H1 (cell line): ENCODE measurements at regions not wholly inside any gene's neighbourhood (a gene's known extent, or its start where the extent isn't known, plus 50 kb on each side); places are given as distances from the start of the nearest gene placed in this dataset.

ENCODE experiments used
- EGR1 ChIP-seq: IDR thresholded peaks from 2 replicates; pipeline ENCODE4 v1.6.1; 2011; ENCODE audit warnings: low read depth, low read length, borderline replicate concordance
- SAP30 ChIP-seq: fragments of 300-600 bp; sonication (generic); IDR thresholded peaks from 2 replicates; pipeline ENCODE4 v1.7.1; 2012; ENCODE audit warnings: low read length, moderate library complexity, mild to moderate bottlenecking, inconsistent platforms; ENCODE audit not compliant: insufficient read depth, insufficient replicate concordance
- TAF1 ChIP-seq: IDR thresholded peaks from 2 replicates; pipeline ENCODE4 v1.6.1; 2011; ENCODE audit warnings: mild to moderate bottlenecking, low read depth, low read length
- ZNF274 ChIP-seq: IDR thresholded peaks from 2 replicates; pipeline ENCODE4 v1.7.0; 2012; ENCODE audit warnings: low read length, borderline replicate concordance; ENCODE audit errors: extremely low read depth
- TF ChIP-seq, protein P1 (sequence below): fragments of 300-600 bp; sonication (generic); IDR thresholded peaks from 2 replicates; pipeline ENCODE4 v1.7.1; 2012; ENCODE audit warnings: low read length, moderate library complexity, mild to moderate bottlenecking, inconsistent platforms; ENCODE audit not compliant: insufficient replicate concordance
- TF ChIP-seq, protein P2 (sequence below): IDR thresholded peaks from 2 replicates; pipeline ENCODE4 v1.6.1; 2012; ENCODE audit warnings: inconsistent platforms
- TF ChIP-seq, protein P3 (sequence below): IDR thresholded peaks from 2 replicates; pipeline ENCODE4 v1.6.1; 2012; ENCODE audit warnings: low read length, inconsistent platforms

DNA sequence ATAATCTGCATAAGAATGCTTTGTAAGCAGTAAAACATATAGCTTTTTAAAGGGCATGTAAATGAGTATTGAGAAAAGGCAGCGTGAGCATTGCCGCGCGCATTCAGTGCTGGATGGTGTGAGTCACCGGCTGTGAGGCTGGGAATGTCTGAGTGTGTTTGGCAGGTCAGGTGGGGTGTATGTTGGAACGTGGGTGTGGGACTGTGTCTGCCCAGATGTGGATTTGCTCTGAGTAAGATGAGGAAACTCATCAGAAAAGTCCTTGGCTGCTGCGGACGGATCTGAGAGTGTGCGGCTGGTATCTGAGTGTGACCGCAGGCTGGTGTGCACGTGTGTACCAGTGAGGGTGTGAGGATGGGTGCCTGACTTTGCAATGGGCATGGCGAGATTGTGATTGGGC lies 66.2 kb upstream of the NECTIN1 start (continued):
- TF ChIP-seq, protein P1, sequence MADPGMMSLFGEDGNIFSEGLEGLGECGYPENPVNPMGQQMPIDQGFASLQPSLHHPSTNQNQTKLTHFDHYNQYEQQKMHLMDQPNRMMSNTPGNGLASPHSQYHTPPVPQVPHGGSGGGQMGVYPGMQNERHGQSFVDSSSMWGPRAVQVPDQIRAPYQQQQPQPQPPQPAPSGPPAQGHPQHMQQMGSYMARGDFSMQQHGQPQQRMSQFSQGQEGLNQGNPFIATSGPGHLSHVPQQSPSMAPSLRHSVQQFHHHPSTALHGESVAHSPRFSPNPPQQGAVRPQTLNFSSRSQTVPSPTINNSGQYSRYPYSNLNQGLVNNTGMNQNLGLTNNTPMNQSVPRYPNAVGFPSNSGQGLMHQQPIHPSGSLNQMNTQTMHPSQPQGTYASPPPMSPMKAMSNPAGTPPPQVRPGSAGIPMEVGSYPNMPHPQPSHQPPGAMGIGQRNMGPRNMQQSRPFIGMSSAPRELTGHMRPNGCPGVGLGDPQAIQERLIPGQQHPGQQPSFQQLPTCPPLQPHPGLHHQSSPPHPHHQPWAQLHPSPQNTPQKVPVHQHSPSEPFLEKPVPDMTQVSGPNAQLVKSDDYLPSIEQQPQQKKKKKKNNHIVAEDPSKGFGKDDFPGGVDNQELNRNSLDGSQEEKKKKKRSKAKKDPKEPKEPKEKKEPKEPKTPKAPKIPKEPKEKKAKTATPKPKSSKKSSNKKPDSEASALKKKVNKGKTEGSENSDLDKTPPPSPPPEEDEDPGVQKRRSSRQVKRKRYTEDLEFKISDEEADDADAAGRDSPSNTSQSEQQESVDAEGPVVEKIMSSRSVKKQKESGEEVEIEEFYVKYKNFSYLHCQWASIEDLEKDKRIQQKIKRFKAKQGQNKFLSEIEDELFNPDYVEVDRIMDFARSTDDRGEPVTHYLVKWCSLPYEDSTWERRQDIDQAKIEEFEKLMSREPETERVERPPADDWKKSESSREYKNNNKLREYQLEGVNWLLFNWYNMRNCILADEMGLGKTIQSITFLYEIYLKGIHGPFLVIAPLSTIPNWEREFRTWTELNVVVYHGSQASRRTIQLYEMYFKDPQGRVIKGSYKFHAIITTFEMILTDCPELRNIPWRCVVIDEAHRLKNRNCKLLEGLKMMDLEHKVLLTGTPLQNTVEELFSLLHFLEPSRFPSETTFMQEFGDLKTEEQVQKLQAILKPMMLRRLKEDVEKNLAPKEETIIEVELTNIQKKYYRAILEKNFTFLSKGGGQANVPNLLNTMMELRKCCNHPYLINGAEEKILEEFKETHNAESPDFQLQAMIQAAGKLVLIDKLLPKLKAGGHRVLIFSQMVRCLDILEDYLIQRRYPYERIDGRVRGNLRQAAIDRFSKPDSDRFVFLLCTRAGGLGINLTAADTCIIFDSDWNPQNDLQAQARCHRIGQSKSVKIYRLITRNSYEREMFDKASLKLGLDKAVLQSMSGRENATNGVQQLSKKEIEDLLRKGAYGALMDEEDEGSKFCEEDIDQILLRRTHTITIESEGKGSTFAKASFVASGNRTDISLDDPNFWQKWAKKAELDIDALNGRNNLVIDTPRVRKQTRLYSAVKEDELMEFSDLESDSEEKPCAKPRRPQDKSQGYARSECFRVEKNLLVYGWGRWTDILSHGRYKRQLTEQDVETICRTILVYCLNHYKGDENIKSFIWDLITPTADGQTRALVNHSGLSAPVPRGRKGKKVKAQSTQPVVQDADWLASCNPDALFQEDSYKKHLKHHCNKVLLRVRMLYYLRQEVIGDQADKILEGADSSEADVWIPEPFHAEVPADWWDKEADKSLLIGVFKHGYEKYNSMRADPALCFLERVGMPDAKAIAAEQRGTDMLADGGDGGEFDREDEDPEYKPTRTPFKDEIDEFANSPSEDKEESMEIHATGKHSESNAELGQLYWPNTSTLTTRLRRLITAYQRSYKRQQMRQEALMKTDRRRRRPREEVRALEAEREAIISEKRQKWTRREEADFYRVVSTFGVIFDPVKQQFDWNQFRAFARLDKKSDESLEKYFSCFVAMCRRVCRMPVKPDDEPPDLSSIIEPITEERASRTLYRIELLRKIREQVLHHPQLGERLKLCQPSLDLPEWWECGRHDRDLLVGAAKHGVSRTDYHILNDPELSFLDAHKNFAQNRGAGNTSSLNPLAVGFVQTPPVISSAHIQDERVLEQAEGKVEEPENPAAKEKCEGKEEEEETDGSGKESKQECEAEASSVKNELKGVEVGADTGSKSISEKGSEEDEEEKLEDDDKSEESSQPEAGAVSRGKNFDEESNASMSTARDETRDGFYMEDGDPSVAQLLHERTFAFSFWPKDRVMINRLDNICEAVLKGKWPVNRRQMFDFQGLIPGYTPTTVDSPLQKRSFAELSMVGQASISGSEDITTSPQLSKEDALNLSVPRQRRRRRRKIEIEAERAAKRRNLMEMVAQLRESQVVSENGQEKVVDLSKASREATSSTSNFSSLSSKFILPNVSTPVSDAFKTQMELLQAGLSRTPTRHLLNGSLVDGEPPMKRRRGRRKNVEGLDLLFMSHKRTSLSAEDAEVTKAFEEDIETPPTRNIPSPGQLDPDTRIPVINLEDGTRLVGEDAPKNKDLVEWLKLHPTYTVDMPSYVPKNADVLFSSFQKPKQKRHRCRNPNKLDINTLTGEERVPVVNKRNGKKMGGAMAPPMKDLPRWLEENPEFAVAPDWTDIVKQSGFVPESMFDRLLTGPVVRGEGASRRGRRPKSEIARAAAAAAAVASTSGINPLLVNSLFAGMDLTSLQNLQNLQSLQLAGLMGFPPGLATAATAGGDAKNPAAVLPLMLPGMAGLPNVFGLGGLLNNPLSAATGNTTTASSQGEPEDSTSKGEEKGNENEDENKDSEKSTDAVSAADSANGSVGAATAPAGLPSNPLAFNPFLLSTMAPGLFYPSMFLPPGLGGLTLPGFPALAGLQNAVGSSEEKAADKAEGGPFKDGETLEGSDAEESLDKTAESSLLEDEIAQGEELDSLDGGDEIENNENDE = no peak
- TF ChIP-seq, protein P2, sequence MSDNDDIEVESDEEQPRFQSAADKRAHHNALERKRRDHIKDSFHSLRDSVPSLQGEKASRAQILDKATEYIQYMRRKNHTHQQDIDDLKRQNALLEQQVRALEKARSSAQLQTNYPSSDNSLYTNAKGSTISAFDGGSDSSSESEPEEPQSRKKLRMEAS = no peak
- no peak for TF ChIP-seq EGR1
- TF ChIP-seq, protein P3, sequence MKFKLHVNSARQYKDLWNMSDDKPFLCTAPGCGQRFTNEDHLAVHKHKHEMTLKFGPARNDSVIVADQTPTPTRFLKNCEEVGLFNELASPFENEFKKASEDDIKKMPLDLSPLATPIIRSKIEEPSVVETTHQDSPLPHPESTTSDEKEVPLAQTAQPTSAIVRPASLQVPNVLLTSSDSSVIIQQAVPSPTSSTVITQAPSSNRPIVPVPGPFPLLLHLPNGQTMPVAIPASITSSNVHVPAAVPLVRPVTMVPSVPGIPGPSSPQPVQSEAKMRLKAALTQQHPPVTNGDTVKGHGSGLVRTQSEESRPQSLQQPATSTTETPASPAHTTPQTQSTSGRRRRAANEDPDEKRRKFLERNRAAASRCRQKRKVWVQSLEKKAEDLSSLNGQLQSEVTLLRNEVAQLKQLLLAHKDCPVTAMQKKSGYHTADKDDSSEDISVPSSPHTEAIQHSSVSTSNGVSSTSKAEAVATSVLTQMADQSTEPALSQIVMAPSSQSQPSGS = no peak
- TF ChIP-seq ZNF274 = no peak
- no peak for TF ChIP-seq SAP30
- no peak for TF ChIP-seq TAF1
